ENCODE measurements at regions not wholly inside any gene's neighbourhood (a gene's known extent, or its start where the extent isn't known, plus 50 kb on each side); places are given as distances from the start of the nearest gene placed in this dataset.

GRCh38 chrX:15930585-15930984, 76.0 kb upstream of the AP1S2 start:
- DNase-seq (ENCODE audit: insufficient read length, low spot score), result peak; percentile 30
- no peak for FAIRE-seq

GRCh38 chrX:15929194-15929593, 74.6 kb upstream of the AP1S2 start:
- FAIRE-seq (no peak), DNase-seq (ENCODE audit: insufficient read length, low spot score) (no peak)

- no peak for DNase-seq (ENCODE audit: insufficient read length, low spot score)
- FAIRE-seq, result no peak
Measured at GRCh38 chrX:15926622-15927021, 72.0 kb upstream of the AP1S2 start.

- DNase-seq (ENCODE audit: insufficient read length, low spot score) (no peak), FAIRE-seq (no peak)
Measured at GRCh38 chrX:15918003-15918402, 63.4 kb upstream of the AP1S2 start.

- FAIRE-seq (no peak), DNase-seq (ENCODE audit: insufficient read length, low spot score) (no peak)
Measured at GRCh38 chrX:15916704-15917084, 62.1 kb upstream of the AP1S2 start.

GRCh38 chrX:15915959-15916703, 61.5 kb upstream of the AP1S2 start:
- FAIRE-seq, result no peak
- no peak for DNase-seq (ENCODE audit: insufficient read length, low spot score)

- FAIRE-seq (no peak), DNase-seq (ENCODE audit: insufficient read length, low spot score) (no peak)
Measured at GRCh38 chrX:15914486-15914885, 59.9 kb upstream of the AP1S2 start.

GRCh38 chrX:15913146-15913545, 58.5 kb upstream of the AP1S2 start:
- DNase-seq (ENCODE audit: insufficient read length, low spot score) (no peak), FAIRE-seq (no peak)

GRCh38 chrX:15911734-15912550, 57.3 kb upstream of the AP1S2 start:
- DNase-seq (ENCODE audit: insufficient read length, low spot score), result no peak
- no peak for FAIRE-seq

- FAIRE-seq (no peak), DNase-seq (ENCODE audit: insufficient read length, low spot score) (no peak)
Measured at GRCh38 chrX:15909605-15910004, 55.0 kb upstream of the AP1S2 start.

GRCh38 chrX:15908603-15909290, 54.1 kb upstream of the AP1S2 start:
- FAIRE-seq, result no peak
- no peak for DNase-seq (ENCODE audit: insufficient read length, low spot score)

GRCh38 chrX:15906041-15906943, 51.7 kb upstream of the AP1S2 start:
- FAIRE-seq (no peak), DNase-seq (ENCODE audit: insufficient read length, low spot score) (no peak)

Measured in HTR-8/SVneo (cell line).